GM12878 (cell line): ENCODE measurements at regions not wholly inside any gene's neighbourhood (a gene's known extent, or its start where the extent isn't known, plus 50 kb on each side); places are given as distances from the start of the nearest gene placed in this dataset.

Experiments
- CEBPB ChIP-seq, 2 experiments: fragments of 150-350 bp in 1 of 2; IDR thresholded peaks; 2 replicates each; pipeline ENCODE4 v1.6.1; 2012 to 2014; ENCODE audit warnings: low read depth in 2 of 2, low read length in 2 of 2, borderline replicate concordance in 1 of 2, inconsistent platforms in 1 of 2
- EED ChIP-seq: sonication (generic); IDR thresholded peaks from 2 replicates; pipeline ENCODE4 v1.6.1; 2016; ENCODE audit warnings: antibody characterized with exemption, low read depth
- NR2C2 ChIP-seq: IDR thresholded peaks from 2 replicates; pipeline ENCODE4 v1.6.1; 2011; ENCODE audit warnings: borderline replicate concordance, low read depth; ENCODE audit not compliant: control insufficient read depth, insufficient read length
- POLR2AphosphoS5 ChIP-seq: IDR thresholded peaks from 2 replicates; pipeline ENCODE4 v1.6.1; 2011; ENCODE audit warnings: mild to moderate bottlenecking, low read length, inconsistent platforms
- TF ChIP-seq, protein P1 (sequence below), 3 experiments: IDR thresholded peaks in 2 of 3; conservative IDR thresholded peaks in 1 of 3; 2 replicates each; pipeline ENCODE4 v1.5.1; 2011; ENCODE audit warnings: low read depth in 3 of 3, low read length in 3 of 3, mild to moderate bottlenecking in 3 of 3, control low read depth in 2 of 3, moderate library complexity in 2 of 3, inconsistent platforms in 1 of 3, mixed read lengths in 1 of 3; ENCODE audit not compliant: control insufficient read depth in 2 of 3, insufficient read depth in 1 of 3; ENCODE audit errors: extremely low read depth in 1 of 3

DNA sequence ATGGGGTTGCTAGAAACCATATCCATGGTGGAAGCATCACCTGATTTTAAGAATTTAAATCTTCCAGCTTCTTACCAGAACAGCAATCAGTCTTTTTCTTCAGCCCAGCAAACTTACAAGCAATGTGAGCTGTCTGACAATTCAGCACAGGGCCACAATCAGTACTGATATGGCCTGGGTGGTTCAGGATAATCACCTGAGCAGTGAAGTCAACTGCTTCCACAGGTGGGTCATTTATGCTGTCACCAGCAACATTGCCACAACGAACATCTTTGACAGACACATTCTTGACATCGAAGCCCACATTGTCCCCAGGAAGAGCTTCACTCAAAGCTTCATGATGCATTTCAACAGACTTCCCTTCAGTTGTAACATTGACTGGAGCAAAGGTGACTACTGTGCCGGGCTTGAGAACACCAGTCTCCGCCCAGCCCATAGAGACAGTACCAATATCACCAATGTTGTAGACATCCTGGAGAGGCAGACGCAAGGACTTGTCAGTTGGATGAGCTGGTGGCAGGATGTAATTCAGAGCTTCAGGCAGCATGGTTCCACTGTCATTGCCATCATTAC, 74.8 kb downstream of the SERINC2 start:
- TF ChIP-seq, protein P1, sequence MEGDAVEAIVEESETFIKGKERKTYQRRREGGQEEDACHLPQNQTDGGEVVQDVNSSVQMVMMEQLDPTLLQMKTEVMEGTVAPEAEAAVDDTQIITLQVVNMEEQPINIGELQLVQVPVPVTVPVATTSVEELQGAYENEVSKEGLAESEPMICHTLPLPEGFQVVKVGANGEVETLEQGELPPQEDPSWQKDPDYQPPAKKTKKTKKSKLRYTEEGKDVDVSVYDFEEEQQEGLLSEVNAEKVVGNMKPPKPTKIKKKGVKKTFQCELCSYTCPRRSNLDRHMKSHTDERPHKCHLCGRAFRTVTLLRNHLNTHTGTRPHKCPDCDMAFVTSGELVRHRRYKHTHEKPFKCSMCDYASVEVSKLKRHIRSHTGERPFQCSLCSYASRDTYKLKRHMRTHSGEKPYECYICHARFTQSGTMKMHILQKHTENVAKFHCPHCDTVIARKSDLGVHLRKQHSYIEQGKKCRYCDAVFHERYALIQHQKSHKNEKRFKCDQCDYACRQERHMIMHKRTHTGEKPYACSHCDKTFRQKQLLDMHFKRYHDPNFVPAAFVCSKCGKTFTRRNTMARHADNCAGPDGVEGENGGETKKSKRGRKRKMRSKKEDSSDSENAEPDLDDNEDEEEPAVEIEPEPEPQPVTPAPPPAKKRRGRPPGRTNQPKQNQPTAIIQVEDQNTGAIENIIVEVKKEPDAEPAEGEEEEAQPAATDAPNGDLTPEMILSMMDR (IDR thresholded peaks at IDR 0.05 in 2 of 3, conservative IDR thresholded peaks at IDR 0.05 in 1 of 3; ENCODE audit: control insufficient read depth in 2 of 3, extremely low read depth in 1 of 3, insufficient read depth in 1 of 3, low read depth in 3 of 3, low read length in 3 of 3), result no peak
- TF ChIP-seq EED (no peak), CEBPB (IDR thresholded peaks at IDR 0.05; ENCODE audit: borderline replicate concordance in 1 of 2, low read depth in 2 of 2, low read length in 2 of 2) (no peak), POLR2AphosphoS5 (no peak), NR2C2 (no peak)
